A673 (cell line): ENCODE measurements at regions not wholly inside any gene's neighbourhood (a gene's known extent, or its start where the extent isn't known, plus 50 kb on each side); places are given as distances from the start of the nearest gene placed in this dataset.

Experiments
- BruUV-seq: library from RNA; stranded (reverse); fragments of 400-500 nt; replicated peaks from 2 replicates; lab custom pipeline; 2021; lab: Mats Ljungman, UMichigan
- CTCF ChIA-PET: fragments of 300-600 bp; sonication (Branson Sonifier 250); formaldehyde crosslinking; loops from one replicate; lab custom pipeline; 2022; ENCODE audit warnings: antibody characterized with exemption; lab: Charles Lee
- POLR2A ChIA-PET: fragments of 300-600 bp; sonication (Branson Sonifier 250); formaldehyde crosslinking; loops from one replicate; lab custom pipeline; 2022; ENCODE audit warnings: antibody characterized with exemption; ENCODE audit not compliant: low non-redundant PET; lab: Charles Lee
- DNase-seq: peaks from one replicate; pipeline ENCODE4 v3.0.0-alpha.2; 2015; ENCODE audit warnings: low spot score
- H3K27ac ChIP-seq: fragments of 200-600 bp; sonication (generic); 2 replicates; pipeline ENCODE4 v1.5.1; 2016; ENCODE audit warnings: mixed run types, low read depth, mild to moderate bottlenecking, mixed read lengths, antibody characterized with exemption, low read length; ENCODE audit not compliant: poor library complexity, severe bottlenecking
- H3K27me3 ChIP-seq: fragments of 200-600 bp; sonication (generic); replicated peaks from 2 replicates; pipeline ENCODE4 v1.6.1; 2017; ENCODE audit warnings: mixed run types, low read depth, mild to moderate bottlenecking, mixed read lengths, antibody characterized with exemption, low read length; ENCODE audit not compliant: insufficient read depth, poor library complexity
- H3K36me3 ChIP-seq: fragments of 200-600 bp; sonication (generic); 2 replicates; pipeline ENCODE4 v1.6.1; 2016; ENCODE audit warnings: mixed run types, mild to moderate bottlenecking, mixed read lengths, antibody characterized with exemption, low read length; ENCODE audit not compliant: insufficient read depth, poor library complexity, severe bottlenecking
- H3K4me1 ChIP-seq: fragments of 200-600 bp; sonication (generic); 2 replicates; pipeline ENCODE4 v1.6.1; 2017; ENCODE audit warnings: mixed run types, mild to moderate bottlenecking, mixed read lengths, antibody characterized with exemption, low read length; ENCODE audit not compliant: insufficient read depth, poor library complexity, severe bottlenecking
- H3K4me3 ChIP-seq: fragments of 200-600 bp; sonication (generic); 2 replicates; pipeline ENCODE4 v1.5.1; 2016; ENCODE audit warnings: low read depth, mixed run types, mild to moderate bottlenecking, mixed read lengths, low read length; ENCODE audit not compliant: poor library complexity, severe bottlenecking
- H3K9me3 ChIP-seq: fragments of 200-600 bp; sonication (generic); 2 replicates; pipeline ENCODE4 v1.6.1; 2016; ENCODE audit warnings: mixed run types, low read depth, mild to moderate bottlenecking, mixed read lengths, antibody characterized with exemption, low read length; ENCODE audit not compliant: poor library complexity, severe bottlenecking
- CTCF ChIP-seq: fragments of 300-800, 200-600 bp; sonication (generic); conservative IDR thresholded peaks from 2 replicates; pipeline ENCODE4 v1.5.1; 2017; ENCODE audit warnings: low read depth, mild to moderate bottlenecking, antibody characterized with exemption, low read length, moderate library complexity, mixed read lengths
- EZH2 ChIP-seq: fragments of 200-600 bp; sonication (generic); IDR thresholded peaks from 2 replicates; pipeline ENCODE4 v1.6.1; 2017; ENCODE audit warnings: borderline replicate concordance, low read depth, mild to moderate bottlenecking, mixed read lengths, antibody characterized with exemption, low read length; ENCODE audit not compliant: poor library complexity, severe bottlenecking
- intact Hi-C: fragments of 100-400 bp; cut with micrococcal nuclease; formaldehyde crosslinking; loops from one replicate; pipeline ENCODE4 v1.10.0; 2022; ENCODE audit not compliant: unreplicated experiment

- BruUV-seq, result no TSS peak
- no peaks in the 10 kb centered on the region for H3K36me3 ChIP-seq
- CTCF ChIA-PET, result no interaction called here
These were observed 209.1 kb upstream of the ANXA10 start for GRCh38 chr4:167883266-167883665.

GRCh38 chr4:167885071-167885470 is 207.3 kb upstream of the ANXA10 start:
- no peaks in the 10 kb centered on the region for H3K4me1 ChIP-seq
- CTCF ChIA-PET, result no interaction called here
- no peak overlapping the region for H3K27ac ChIP-seq
- H3K27me3 ChIP-seq, result no peaks in the 10 kb centered on the region
- H3K9me3 ChIP-seq, result no peaks in the 10 kb centered on the region
- intact Hi-C loops, result no loop called here
- BruUV-seq, result no TSS peak
- no peak for TF ChIP-seq EZH2
- no peak for TF ChIP-seq CTCF
- H3K4me3 ChIP-seq, result no peak overlapping the region
- DNase-seq, result no peak
- POLR2A ChIA-PET, result no interaction called here
- no peaks in the 10 kb centered on the region for H3K36me3 ChIP-seq

More at GRCh38 chr4:167883266-167883665, 209.1 kb upstream of the ANXA10 start:
- H3K27me3 ChIP-seq, result no peaks in the 10 kb centered on the region
- POLR2A ChIA-PET, result no interaction called here
- no peak for TF ChIP-seq EZH2
- no peak for DNase-seq
- intact Hi-C loops, result no loop called here
- H3K27ac ChIP-seq, result no peak overlapping the region
- H3K9me3 ChIP-seq, result no peaks in the 10 kb centered on the region
- no peak overlapping the region for H3K4me3 ChIP-seq
- H3K4me1 ChIP-seq, result no peaks in the 10 kb centered on the region

GRCh38 chr4:167885872-167886271 is 206.5 kb upstream of the ANXA10 start:
- ChIA-PET POLR2A (no interaction called here), CTCF (no interaction called here)
- Histone ChIP-seq H3K36me3 (no peaks in the 10 kb centered on the region), H3K4me3 (no peak overlapping the region), H3K4me1 (no peaks in the 10 kb centered on the region), H3K27ac (no peak overlapping the region), H3K9me3 (no peaks in the 10 kb centered on the region), H3K27me3 (no peaks in the 10 kb centered on the region)
- no TSS peak for BruUV-seq
- no peak for TF ChIP-seq EZH2
- no peak for TF ChIP-seq CTCF
- intact Hi-C loops, result no loop called here
- no peak for DNase-seq

GRCh38 chr4:167887726-167888125 is 204.6 kb upstream of the ANXA10 start:
- ChIA-PET POLR2A (no interaction called here), CTCF (no interaction called here)
- Histone ChIP-seq H3K4me3 (no peak overlapping the region), H3K36me3 (no peaks in the 10 kb centered on the region), H3K4me1 (no peaks in the 10 kb centered on the region), H3K27me3 (peaks cover 1% of the 10 kb centered on the region), H3K27ac (no peak overlapping the region), H3K9me3 (no peaks in the 10 kb centered on the region)
- TF ChIP-seq EZH2 (no peak), CTCF (no peak)
- no peak for DNase-seq
- no TSS peak for BruUV-seq
- intact Hi-C loops, result no loop called here
